ENCODE measurements at regions not wholly inside any gene's neighbourhood (a gene's known extent, or its start where the extent isn't known, plus 50 kb on each side); places are given as distances from the start of the nearest gene placed in this dataset.

GRCh38 chr11:121385688-121386087, 66.4 kb upstream of the SORL1 start:
- ATAC-seq, result no peak
- no peak overlapping the region for H3K27ac Mint-ChIP-seq
- DNase-seq (ENCODE audit: low spot score in 2 of 2), result no peak
- no peaks in the 10 kb centered on the region for H3K36me3 Mint-ChIP-seq
- no peaks in the 10 kb centered on the region for H3K9me3 Mint-ChIP-seq

All from activated naive CD4-positive, alpha-beta T cell treated with anti-CD3 and anti-CD28 coated beads, Interleukin-2, amount 50 U/mL, for 72 hours (primary cell).